DND-41 (cell line): ENCODE measurements at regions not wholly inside any gene's neighbourhood (a gene's known extent, or its start where the extent isn't known, plus 50 kb on each side); places are given as distances from the start of the nearest gene placed in this dataset.

ENCODE experiments used
- ATAC-seq: fragments of 200-7000 bp; cut with Tn5 transposase; 3 replicates; pipeline ENCODE4 v1.9.1; 2021; ENCODE audit warnings: low read depth; ENCODE audit not compliant: insufficient read depth
- DNase-seq: peaks from one replicate; pipeline ENCODE4 v3.0.0-alpha.2; 2020
- H2AFZ ChIP-seq: 2 replicates; pipeline ENCODE4 v1.6.0; 2012; ENCODE audit warnings: low read depth, low read length
- H3K27ac ChIP-seq: 2 replicates; pipeline ENCODE4 v1.5.1; 2012; ENCODE audit warnings: low read length, inconsistent platforms
- H3K27me3 ChIP-seq: fragments of 200-600 bp; sonication (generic); 2 replicates; pipeline ENCODE4 v1.6.0; 2012; ENCODE audit warnings: low read length, mild to moderate bottlenecking, inconsistent platforms; ENCODE audit not compliant: insufficient read depth, poor library complexity
- H3K36me3 ChIP-seq: 2 replicates; pipeline ENCODE4 v1.5.1; 2012; ENCODE audit warnings: low read length, inconsistent platforms; ENCODE audit not compliant: insufficient read depth
- H3K4me1 ChIP-seq: 2 replicates; pipeline ENCODE4 v1.5.1; 2012; ENCODE audit warnings: mild to moderate bottlenecking, low read length; ENCODE audit not compliant: insufficient read depth
- H3K4me2 ChIP-seq: 2 replicates; pipeline ENCODE4 v1.6.0; 2012; ENCODE audit warnings: mild to moderate bottlenecking, moderate library complexity, low read length, inconsistent platforms; ENCODE audit not compliant: insufficient read depth
- H3K4me3 ChIP-seq, 2 experiments: fragments of 200-600 bp in 1 of 2; shearing (Covaris generic) in 1 of 2; 2 replicates each; pipeline ENCODE4 v1.5.1; 2012 to 2016; ENCODE audit warnings: inconsistent platforms in 2 of 2, low read length in 2 of 2, mild to moderate bottlenecking in 2 of 2, low read depth in 1 of 2, moderate library complexity in 1 of 2
- H3K79me2 ChIP-seq: 2 replicates; pipeline ENCODE4 v1.6.0; 2012; ENCODE audit warnings: low read length, inconsistent platforms; ENCODE audit not compliant: insufficient read depth
- H3K9ac ChIP-seq: 2 replicates; pipeline ENCODE4 v1.6.0; 2012; ENCODE audit warnings: low read depth, mild to moderate bottlenecking, inconsistent platforms, low read length, moderate library complexity
- H3K9me3 ChIP-seq: 2 replicates; pipeline ENCODE4 v1.5.1; 2012; ENCODE audit warnings: low read length, moderate library complexity, mild to moderate bottlenecking, inconsistent platforms; ENCODE audit not compliant: insufficient read depth, severe bottlenecking
- H4K20me1 ChIP-seq: 2 replicates; pipeline ENCODE4 v1.6.0; 2012; ENCODE audit warnings: low read length; ENCODE audit not compliant: insufficient read depth
- CTCF ChIP-seq: IDR thresholded peaks from 2 replicates; pipeline ENCODE4 v1.5.1; 2012; ENCODE audit warnings: borderline replicate concordance, low read length, moderate library complexity, mild to moderate bottlenecking; ENCODE audit not compliant: poor library complexity, severe bottlenecking; ENCODE audit errors: extremely low read depth
- EZH2 ChIP-seq: IDR thresholded peaks from 3 replicates; pipeline ENCODE4 v1.6.1; 2012; ENCODE audit warnings: borderline replicate concordance, low read depth, mild to moderate bottlenecking, moderate library complexity, low read length, inconsistent platforms; ENCODE audit not compliant: severe bottlenecking

- Histone ChIP-seq H3K9ac (no peak overlapping the region), H3K27ac (no peak overlapping the region), H3K27me3 (peaks cover 4% of the 10 kb centered on the region)
These were observed 435.8 kb downstream of the GPAM start for GRCh38 chr10:111747751-111748150.

GRCh38 chr10:111748184-111748583 lies 435.4 kb downstream of the GPAM start:
- Histone ChIP-seq H3K9me3 (no peaks in the 10 kb centered on the region), H4K20me1 (no peaks in the 10 kb centered on the region), H2AFZ (no peak overlapping the region), H3K4me3 (no peak overlapping the region), H3K4me1 (no peaks in the 10 kb centered on the region), H3K27ac (no peak overlapping the region), H3K4me2 (no peak overlapping the region), H3K79me2 (no peaks in the 10 kb centered on the region), H3K36me3 (no peaks in the 10 kb centered on the region), H3K27me3 (peaks cover 4% of the 10 kb centered on the region), H3K9ac (no peak overlapping the region)
- DNase-seq (no peak), ATAC-seq (no peak)
- TF ChIP-seq CTCF (no peak), EZH2 (no peak)

More at GRCh38 chr10:111747751-111748150, 435.8 kb downstream of the GPAM start:
- Histone ChIP-seq H3K9me3 (no peaks in the 10 kb centered on the region), H2AFZ (no peak overlapping the region), H3K79me2 (no peaks in the 10 kb centered on the region), H3K4me3 (no peak overlapping the region), H3K36me3 (no peaks in the 10 kb centered on the region), H4K20me1 (no peaks in the 10 kb centered on the region), H3K4me1 (no peaks in the 10 kb centered on the region), H3K4me2 (no peak overlapping the region)
- DNase-seq: no peak
- no peak for ATAC-seq
- no peak for TF ChIP-seq CTCF
- no peak for TF ChIP-seq EZH2

GRCh38 chr10:111750165-111750849 lies 433.3 kb downstream of the GPAM start:
- Histone ChIP-seq H3K36me3 (no peaks in the 10 kb centered on the region), H2AFZ (no peak overlapping the region), H3K79me2 (no peaks in the 10 kb centered on the region), H3K4me2 (no peak overlapping the region), H3K9me3 (no peaks in the 10 kb centered on the region), H4K20me1 (no peaks in the 10 kb centered on the region), H3K4me1 (no peaks in the 10 kb centered on the region), H3K9ac (no peak overlapping the region), H3K27ac (no peak overlapping the region), H3K27me3 (peaks cover 4% of the 10 kb centered on the region), H3K4me3 (no peak overlapping the region)
- ATAC-seq: no peak
- TF ChIP-seq EZH2 (no peak), CTCF (no peak)
- DNase-seq: no peak
